Activated CD8-positive, alpha-beta memory T cell treated with anti-CD3 and anti-CD28 coated beads, Interleukin-2, amount 10 ng/mL, durations not matched to agents 7 days and 5 days (primary cell): ENCODE measurements at regions not wholly inside any gene's neighbourhood (a gene's known extent, or its start where the extent isn't known, plus 50 kb on each side); places are given as distances from the start of the nearest gene placed in this dataset.
"Not testable (repeated sequence)": the region's sequence is repeated elsewhere in the genome, so short reads cannot be mapped to it uniquely, and the experiment has no call there.

ENCODE experiments used
- ATAC-seq: fragments of 150-1000 bp; cut with Tn5 transposase; one replicate; pipeline ENCODE4 v1.10.0; 2021; ENCODE audit warnings: moderate library complexity
- CTCF ChIA-PET: fragments of 350-600 bp; sonication (Branson Sonifier 250); formaldehyde crosslinking; loops from one replicate; lab custom pipeline; 2021; ENCODE audit warnings: antibody characterized with exemption; lab: Charles Lee
- DNase-seq: peaks from one replicate; pipeline ENCODE4 v3.0.0-alpha.2; 2020
- H3K27ac Mint-ChIP-seq: one replicate; pipeline ENCODE4 v1.8.0; 2021; ENCODE audit warnings: mild to moderate bottlenecking, mixed read lengths
- H3K27me3 Mint-ChIP-seq: one replicate; pipeline ENCODE4 v1.8.0; 2021; ENCODE audit warnings: mixed read lengths
- H3K36me3 Mint-ChIP-seq: one replicate; pipeline ENCODE4 v1.8.0; 2021; ENCODE audit warnings: mild to moderate bottlenecking, mixed read lengths
- H3K4me1 Mint-ChIP-seq: one replicate; pipeline ENCODE4 v1.8.0; 2021; ENCODE audit warnings: mixed read lengths
- H3K4me3 Mint-ChIP-seq: one replicate; pipeline ENCODE4 v1.8.0; 2021; ENCODE audit warnings: mild to moderate bottlenecking, moderate library complexity, mixed read lengths
- H3K9me3 Mint-ChIP-seq: one replicate; pipeline ENCODE4 v1.8.0; 2022; ENCODE audit warnings: low read depth, mixed read lengths

GRCh38 chr10:123380491-123381085 lies 226.4 kb downstream of the BUB3 start:
- no peak overlapping the region for H3K4me3 Mint-ChIP-seq
- H3K27me3 Mint-ChIP-seq, result no peaks in the 10 kb centered on the region
- no peaks in the 10 kb centered on the region for H3K4me1 Mint-ChIP-seq
- no peaks in the 10 kb centered on the region for H3K36me3 Mint-ChIP-seq
- DNase-seq (no peak), ATAC-seq (no peak)
- CTCF ChIA-PET, result interaction anchor here (1.0 to 2.2 kb wide), 4 partner anchors 12 to 371 kb away, joined by 3 to 8 read pairs (median 5); no protein-coding TSS in a partner anchor
- no peaks in the 10 kb centered on the region for H3K9me3 Mint-ChIP-seq
- H3K27ac Mint-ChIP-seq, result no peak overlapping the region

DNA sequence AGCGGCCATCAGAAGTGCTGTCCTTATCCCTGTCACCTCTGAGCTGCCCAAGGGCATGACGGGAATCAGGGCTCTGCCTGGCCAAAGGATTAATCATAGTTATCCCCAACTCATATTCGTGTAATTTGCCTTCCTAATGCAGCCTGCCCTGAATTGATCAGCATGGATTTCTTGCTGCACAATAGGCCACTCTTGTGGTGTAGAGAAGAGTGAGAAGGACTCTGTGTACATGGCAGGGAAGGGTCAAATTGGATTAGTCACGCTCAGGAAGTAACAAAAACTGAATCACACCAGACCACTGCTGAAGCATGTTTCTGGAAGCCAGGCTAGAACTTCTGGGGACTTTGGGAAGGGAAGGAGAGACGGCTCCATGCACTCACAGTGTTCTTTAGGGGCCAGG lies 227.0 kb downstream of the BUB3 start:
- Mint-ChIP-seq H3K27me3 (no peaks in the 10 kb centered on the region), H3K9me3 (peaks cover 2% of the 10 kb centered on the region), H3K27ac (no peak overlapping the region), H3K4me3 (no peak overlapping the region), H3K36me3 (no peaks in the 10 kb centered on the region), H3K4me1 (no peaks in the 10 kb centered on the region)
- ATAC-seq (no peak), DNase-seq (no peak)
- CTCF ChIA-PET, result interaction anchor here (1.6 to 2.2 kb wide), 2 partner anchors 248 to 337 kb away, joined by 7 to 8 read pairs; no protein-coding TSS in a partner anchor

DNA sequence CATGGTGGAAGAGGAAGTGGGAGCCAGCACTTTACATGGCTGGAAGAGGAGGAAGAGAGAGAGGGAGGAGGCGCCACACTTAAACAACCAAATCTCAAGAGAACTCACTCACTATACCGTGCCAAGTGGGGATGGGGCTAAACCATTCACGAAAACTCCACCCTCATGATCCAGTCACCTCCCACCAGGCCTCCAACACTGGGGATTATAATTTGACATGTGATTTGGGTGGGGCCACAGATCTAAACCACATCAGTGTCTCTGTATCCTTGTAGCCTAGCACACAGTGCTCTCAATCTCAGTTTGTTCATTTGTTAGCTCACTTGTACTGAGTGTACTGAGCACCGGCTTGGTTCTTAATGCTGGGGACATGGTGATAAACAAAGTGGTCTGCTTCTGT lies 228.3 kb downstream of the BUB3 start:
- peaks cover 5% of the 10 kb centered on the region for H3K9me3 Mint-ChIP-seq
- no peak overlapping the region for H3K27ac Mint-ChIP-seq
- CTCF ChIA-PET, result no interaction called here
- no peaks in the 10 kb centered on the region for H3K27me3 Mint-ChIP-seq
- H3K4me3 Mint-ChIP-seq, result no peak overlapping the region
- no peaks in the 10 kb centered on the region for H3K4me1 Mint-ChIP-seq
- H3K36me3 Mint-ChIP-seq, result peaks cover 1% of the 10 kb centered on the region
- ATAC-seq (no peak), DNase-seq (no peak)

GRCh38 chr10:123385508-123386080 lies 231.4 kb downstream of the BUB3 start:
- CTCF ChIA-PET, result no interaction called here
- no peaks in the 10 kb centered on the region for H3K4me1 Mint-ChIP-seq
- DNase-seq (no peak), ATAC-seq (no peak)
- no peak overlapping the region for H3K4me3 Mint-ChIP-seq
- no peaks in the 10 kb centered on the region for H3K27me3 Mint-ChIP-seq
- H3K9me3 Mint-ChIP-seq, result peaks cover 9% of the 10 kb centered on the region
- H3K36me3 Mint-ChIP-seq, result peaks cover 1% of the 10 kb centered on the region
- H3K27ac Mint-ChIP-seq, result no peak overlapping the region

GRCh38 chr10:123389520-123389919 lies 235.3 kb downstream of the BUB3 start:
- CTCF ChIA-PET, result no interaction called here
- Mint-ChIP-seq H3K4me3 (no peak overlapping the region), H3K27ac (no peak overlapping the region), H3K9me3 (peaks cover 9% of the 10 kb centered on the region), H3K27me3 (no peaks in the 10 kb centered on the region), H3K4me1 (no peaks in the 10 kb centered on the region), H3K36me3 (peaks cover 1% of the 10 kb centered on the region)
- DNase-seq (no peak), ATAC-seq (no peak)

DNA sequence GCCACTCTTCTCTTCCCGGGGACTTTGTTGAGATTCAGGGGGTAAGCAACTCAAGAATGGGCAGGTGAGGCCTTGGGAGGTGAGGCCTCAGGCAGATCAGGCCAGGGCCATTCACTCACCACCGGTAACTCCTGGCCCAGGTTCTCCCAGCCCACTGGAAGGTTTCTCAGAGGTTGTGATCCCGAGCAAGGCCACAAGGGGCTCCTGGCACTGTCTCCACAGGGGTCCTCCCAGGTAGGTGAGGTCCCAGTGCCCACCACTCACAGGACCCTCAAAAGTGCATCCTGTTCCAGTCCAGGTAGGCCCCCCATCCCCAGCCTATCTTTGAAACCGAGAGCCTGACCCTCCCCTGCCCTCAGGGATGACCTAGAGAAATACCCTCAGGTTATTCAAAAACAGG lies 236.1 kb downstream of the BUB3 start:
- Mint-ChIP-seq H3K4me1 (no peaks in the 10 kb centered on the region), H3K4me3 (no peak overlapping the region), H3K9me3 (peaks cover 10% of the 10 kb centered on the region), H3K27me3 (no peaks in the 10 kb centered on the region), H3K36me3 (peaks cover 1% of the 10 kb centered on the region), H3K27ac (no peak overlapping the region)
- no peak for ATAC-seq
- no peak for DNase-seq
- CTCF ChIA-PET, result no interaction called here

- no peak overlapping the region for H3K4me3 Mint-ChIP-seq
- H3K4me1 Mint-ChIP-seq, result no peaks in the 10 kb centered on the region
- peaks cover 1% of the 10 kb centered on the region for H3K36me3 Mint-ChIP-seq
- H3K27ac Mint-ChIP-seq, result no peak overlapping the region
- H3K27me3 Mint-ChIP-seq, result no peaks in the 10 kb centered on the region
- CTCF ChIA-PET, result no interaction called here
- no peak for ATAC-seq
- DNase-seq, result no peak
- H3K9me3 Mint-ChIP-seq, result peaks cover 10% of the 10 kb centered on the region
Observed at GRCh38 chr10:123390874-123391273, 236.7 kb downstream of the BUB3 start.

GRCh38 chr10:123391275-123392028 lies 237.2 kb downstream of the BUB3 start:
- no peaks in the 10 kb centered on the region for H3K4me1 Mint-ChIP-seq
- no peak for DNase-seq
- H3K9me3 Mint-ChIP-seq, result peaks cover 8% of the 10 kb centered on the region
- H3K4me3 Mint-ChIP-seq, result no peak overlapping the region
- H3K36me3 Mint-ChIP-seq, result peaks cover 1% of the 10 kb centered on the region
- CTCF ChIA-PET, result no interaction called here
- no peak overlapping the region for H3K27ac Mint-ChIP-seq
- ATAC-seq, result no peak
- H3K27me3 Mint-ChIP-seq, result no peaks in the 10 kb centered on the region

DNA sequence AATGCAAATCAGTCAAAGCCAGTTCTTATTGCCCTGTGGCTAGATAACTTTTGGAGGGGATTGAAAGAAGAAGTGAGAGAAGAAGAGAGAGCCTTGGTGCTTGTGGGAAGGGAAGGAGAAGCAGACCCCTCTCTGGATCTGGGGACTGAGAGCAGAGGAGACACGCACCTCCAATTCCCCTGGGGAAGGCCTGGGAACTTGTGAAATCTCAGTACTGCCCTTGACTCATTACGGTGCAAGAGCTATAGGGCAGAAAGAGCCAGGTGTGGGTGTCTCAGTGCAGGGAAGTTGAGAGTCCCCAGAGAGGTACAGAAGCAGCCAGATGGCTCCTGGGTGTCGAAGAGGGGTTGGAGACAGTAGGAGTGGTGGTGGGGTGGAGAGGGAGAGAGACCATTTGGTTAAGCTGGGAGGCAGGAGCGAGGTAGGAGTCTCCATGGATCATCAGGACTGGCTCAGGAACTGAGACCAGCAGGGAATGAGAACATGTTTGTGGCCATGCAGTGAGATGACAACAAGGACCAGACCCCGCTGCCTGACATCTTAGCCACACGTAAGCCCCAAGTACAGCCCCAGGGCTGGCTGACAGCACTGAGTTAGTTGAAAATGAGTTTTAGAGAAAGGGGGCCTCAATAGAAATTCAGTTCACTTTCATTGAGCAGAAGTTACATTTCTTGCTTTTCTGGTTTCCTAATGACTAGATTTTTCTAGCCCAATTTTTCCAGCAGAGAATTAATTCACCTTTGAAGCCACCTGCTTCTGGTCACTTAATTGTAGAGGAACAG lies 238.2 kb downstream of the BUB3 start:
- Mint-ChIP-seq H3K4me3 (no peak overlapping the region), H3K36me3 (no peaks in the 10 kb centered on the region), H3K9me3 (peaks cover 5% of the 10 kb centered on the region), H3K27me3 (no peaks in the 10 kb centered on the region), H3K27ac (no peak overlapping the region), H3K4me1 (no peaks in the 10 kb centered on the region)
- CTCF ChIA-PET, result no interaction called here
- DNase-seq (no peak), ATAC-seq (no peak)

- H3K9me3 Mint-ChIP-seq, result peaks cover 5% of the 10 kb centered on the region
- no peaks in the 10 kb centered on the region for H3K27me3 Mint-ChIP-seq
- peaks cover 1% of the 10 kb centered on the region for H3K4me1 Mint-ChIP-seq
- CTCF ChIA-PET, result no interaction called here
- no peak for DNase-seq
- H3K36me3 Mint-ChIP-seq, result no peaks in the 10 kb centered on the region
- H3K27ac Mint-ChIP-seq, result no peak overlapping the region
- ATAC-seq, result no peak
- no peak overlapping the region for H3K4me3 Mint-ChIP-seq
Observed at GRCh38 chr10:123393170-123393569, 239.0 kb downstream of the BUB3 start.

GRCh38 chr10:123394382-123394781 lies 240.2 kb downstream of the BUB3 start:
- Mint-ChIP-seq H3K4me1 (peaks cover 2% of the 10 kb centered on the region), H3K27me3 (no peaks in the 10 kb centered on the region), H3K27ac (no peak overlapping the region), H3K9me3 (peaks cover 2% of the 10 kb centered on the region), H3K36me3 (no peaks in the 10 kb centered on the region), H3K4me3 (no peak overlapping the region)
- CTCF ChIA-PET, result no interaction called here
- ATAC-seq (no peak), DNase-seq (no peak)

DNA sequence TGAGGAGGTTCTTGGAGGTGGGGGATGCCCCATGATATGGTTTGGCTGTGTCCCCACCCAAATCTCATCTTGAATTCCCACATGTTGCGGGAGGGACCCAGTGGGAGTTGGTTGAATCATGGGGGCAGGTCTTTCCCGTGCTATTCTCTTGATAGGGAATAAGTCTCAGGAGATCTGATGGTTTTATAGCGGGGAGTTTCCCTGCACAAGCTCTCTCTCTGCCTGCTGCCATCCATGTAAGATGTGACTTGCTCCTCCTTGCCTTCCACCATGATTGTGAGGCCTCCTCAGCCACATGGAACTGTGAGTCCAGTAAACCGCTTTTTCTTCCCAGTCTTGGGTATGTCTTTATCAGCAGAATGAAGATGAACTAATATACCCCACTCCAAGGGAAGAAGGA lies 241.0 kb downstream of the BUB3 start:
- CTCF ChIA-PET, H3K4me1 Mint-ChIP-seq, H3K27me3 Mint-ChIP-seq, H3K4me3 Mint-ChIP-seq, H3K9me3 Mint-ChIP-seq, DNase-seq, ATAC-seq, H3K27ac Mint-ChIP-seq, H3K36me3 Mint-ChIP-seq: not testable (repeated sequence)

DNA sequence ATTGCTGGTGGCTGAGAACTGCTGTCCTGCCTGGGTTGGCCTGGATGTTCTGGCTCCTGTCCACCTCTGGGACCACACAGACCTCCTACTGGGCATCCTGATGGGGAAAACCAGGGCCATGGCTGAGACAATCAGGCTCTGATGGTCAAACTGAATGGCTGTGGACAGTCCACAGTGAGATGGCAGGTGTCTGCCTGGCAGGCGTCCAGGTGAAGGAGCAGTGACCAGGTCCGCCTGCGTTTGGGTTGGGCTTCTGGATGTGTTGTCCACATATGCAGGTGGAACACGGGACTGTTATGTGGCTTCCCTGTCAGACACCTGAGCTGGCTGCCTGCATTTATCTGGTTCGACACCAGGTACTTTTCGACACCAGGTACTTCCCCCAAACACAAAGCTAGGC lies 241.7 kb downstream of the BUB3 start:
- CTCF ChIA-PET, result no interaction called here
- Mint-ChIP-seq H3K36me3 (no peaks in the 10 kb centered on the region), H3K27me3 (no peaks in the 10 kb centered on the region), H3K4me1 (peaks cover 2% of the 10 kb centered on the region), H3K27ac (no peak overlapping the region), H3K4me3 (no peak overlapping the region), H3K9me3 (peaks cover 1% of the 10 kb centered on the region)
- DNase-seq, result no peak
- no peak for ATAC-seq
